H1 (cell line): ENCODE measurements at regions not wholly inside any gene's neighbourhood (a gene's known extent, or its start where the extent isn't known, plus 50 kb on each side); places are given as distances from the start of the nearest gene placed in this dataset.

ENCODE experiments used
- CTCF ChIA-PET: fragments of 300-600 bp; sonication (Branson Sonifier 250); formaldehyde crosslinking; loops from one replicate; lab custom pipeline; 2021; ENCODE audit not compliant: partially characterized antibody; lab: Charles Lee
- POLR2A ChIA-PET: fragments of 300-600 bp; sonication (Branson Sonifier 250); formaldehyde crosslinking; loops from one replicate; lab custom pipeline; 2021; ENCODE audit warnings: inconsistent platforms; ENCODE audit not compliant: partially characterized antibody; lab: Charles Lee
- DNase-seq, 2 experiments: peaks; one replicate each; pipeline versions ENCODE4 v3.0.0 to v3.0.0-alpha.2; 2010 to 2022; ENCODE audit warnings: low spot score in 2 of 2, low read depth in 1 of 2, mixed read lengths in 1 of 2
- FAIRE-seq: peaks from 2 replicates; lab custom pipeline; 2011; peaks lifted over from hg19 to GRCh38; lab: Jason Lieb, UNC
- H2AFZ ChIP-seq: 2 replicates; pipeline ENCODE4 v1.8.1; 2012; ENCODE audit warnings: low read length, inconsistent platforms
- H2AK5ac ChIP-seq: 2 replicates; pipeline ENCODE4 v1.6.1; 2013; ENCODE audit warnings: low read depth, low read length
- H2BK120ac ChIP-seq: replicated peaks from 2 replicates; pipeline ENCODE3; 2013; ENCODE audit warnings: low read depth, low read length, inconsistent platforms
- H2BK12ac ChIP-seq: 2 replicates; pipeline ENCODE4 v1.6.1; 2013; ENCODE audit warnings: low read depth, low read length
- H2BK15ac ChIP-seq: 2 replicates; pipeline ENCODE4 v1.6.1; 2013; ENCODE audit warnings: low read length
- H2BK20ac ChIP-seq: 2 replicates; pipeline ENCODE4 v1.6.1; 2013; ENCODE audit warnings: low read length
- H2BK5ac ChIP-seq: 2 replicates; pipeline ENCODE4 v1.6.1; 2013; ENCODE audit warnings: low read depth, low read length
- H3K14ac ChIP-seq: 2 replicates; pipeline ENCODE4 v1.6.1; 2013; ENCODE audit warnings: inconsistent platforms; ENCODE audit not compliant: insufficient read length
- H3K18ac ChIP-seq: 2 replicates; pipeline ENCODE4 v1.6.1; 2013; ENCODE audit warnings: low read length; ENCODE audit errors: extremely low read depth
- H3K23ac ChIP-seq: 2 replicates; pipeline ENCODE4 v1.6.1; 2013; ENCODE audit warnings: inconsistent platforms; ENCODE audit not compliant: insufficient read length
- H3K23me2 ChIP-seq: 2 replicates; pipeline ENCODE4 v1.6.1; 2013; ENCODE audit warnings: low read depth, low read length
- H3K27ac ChIP-seq: 2 replicates; pipeline ENCODE4 v1.6.1; 2011; ENCODE audit warnings: low read depth, low read length, inconsistent platforms
- H3K27me3 ChIP-seq, 4 experiments: replicated peaks in 1 of 4; 1 replicate in 1 of 4; 2 replicates in 3 of 4; pipeline versions ENCODE4 v1.6.1 to v1.8.1; 2011 to 2013; ENCODE audit warnings: low read length in 3 of 4, mild to moderate bottlenecking in 3 of 4, inconsistent platforms in 2 of 4, mixed read lengths in 2 of 4, moderate library complexity in 1 of 4; ENCODE audit not compliant: control insufficient read depth in 3 of 4, insufficient read depth in 3 of 4; ENCODE audit errors: extremely low read depth in 1 of 4
- H3K36me3 ChIP-seq, 4 experiments: 2 replicates each; pipeline versions ENCODE4 v1.6.1 to v1.8.1; 2011 to 2013; ENCODE audit warnings: mild to moderate bottlenecking in 4 of 4, low read length in 3 of 4, moderate library complexity in 2 of 4, control low read depth in 1 of 4, inconsistent platforms in 1 of 4; ENCODE audit not compliant: insufficient read depth in 4 of 4, control insufficient read depth in 2 of 4
- H3K4ac ChIP-seq: replicated peaks from 2 replicates; pipeline ENCODE3; 2013; ENCODE audit warnings: low read length, low read depth, mixed read lengths, inconsistent platforms; ENCODE audit not compliant: insufficient read length
- H3K4me1 ChIP-seq, 4 experiments: replicated peaks in 1 of 4; 1 replicate in 1 of 4; 2 replicates in 3 of 4; pipeline versions ENCODE4 v1.6.1 to v1.8.1; 2011 to 2013; ENCODE audit warnings: low read length in 3 of 4, inconsistent platforms in 2 of 4, mixed read lengths in 1 of 4; ENCODE audit not compliant: insufficient read depth in 4 of 4, control insufficient read depth in 3 of 4
- H3K4me2 ChIP-seq, 2 experiments: 2 replicates each; pipeline versions ENCODE4 v1.6.1 to v1.8.1; 2011 to 2013; ENCODE audit warnings: low read depth in 2 of 2, low read length in 2 of 2, control low read depth in 1 of 2, inconsistent platforms in 1 of 2, mild to moderate bottlenecking in 1 of 2; ENCODE audit not compliant: insufficient read depth in 1 of 2
- H3K4me3 ChIP-seq, 4 experiments: fragments of 200-600, 300-600 bp in 1 of 4; sonication (generic), shearing (Covaris generic), sonication (Bioruptor Twin) in 1 of 4; 2 replicates each; pipeline versions ENCODE4 v1.5.1 to v1.8.1; 2011 to 2016; ENCODE audit warnings: low read length in 4 of 4, low read depth in 3 of 4, control low read depth in 2 of 4, inconsistent platforms in 2 of 4, mild to moderate bottlenecking in 2 of 4, mixed read lengths in 1 of 4, moderate library complexity in 1 of 4; ENCODE audit not compliant: insufficient read depth in 2 of 4; ENCODE audit errors: extremely low read depth in 1 of 4
- H3K56ac ChIP-seq: replicated peaks from 2 replicates; pipeline ENCODE3; 2013; ENCODE audit warnings: low read depth, mild to moderate bottlenecking, mixed read lengths, low read length, inconsistent platforms; ENCODE audit not compliant: insufficient read length
- H3K79me1 ChIP-seq: 2 replicates; pipeline ENCODE4 v1.6.1; 2013; ENCODE audit warnings: low read depth, low read length, control low read depth
- H3K79me2 ChIP-seq, 2 experiments: 2 replicates each; pipeline versions ENCODE4 v1.6.1 to v1.8.1; 2012 to 2013; ENCODE audit warnings: low read length in 2 of 2, mild to moderate bottlenecking in 2 of 2, inconsistent platforms in 1 of 2; ENCODE audit not compliant: insufficient read depth in 2 of 2, control insufficient read depth in 1 of 2
- H3K9ac ChIP-seq, 4 experiments: replicated peaks in 1 of 4; 1 replicate in 1 of 4; 2 replicates in 3 of 4; pipeline versions ENCODE4 v1.6.1 to v1.8.1; 2011 to 2013; ENCODE audit warnings: low read depth in 3 of 4, low read length in 3 of 4, control low read depth in 2 of 4, mild to moderate bottlenecking in 2 of 4, moderate library complexity in 2 of 4, inconsistent platforms in 1 of 4; ENCODE audit errors: extremely low read depth in 1 of 4
- H3K9me3 ChIP-seq, 2 experiments: 2 replicates each; pipeline versions ENCODE4 v1.6.1 to v1.8.1; 2012 to 2013; ENCODE audit warnings: mild to moderate bottlenecking in 2 of 2, moderate library complexity in 2 of 2, control low read depth in 1 of 2, inconsistent platforms in 1 of 2, low read depth in 1 of 2, low read length in 1 of 2, mixed read lengths in 1 of 2; ENCODE audit not compliant: insufficient read depth in 2 of 2
- H4K20me1 ChIP-seq, 2 experiments: replicated peaks in 1 of 2; 2 replicates each; pipeline versions ENCODE3 to v1.8.1; 2011 to 2013; ENCODE audit warnings: inconsistent platforms in 2 of 2, low read length in 2 of 2, mild to moderate bottlenecking in 1 of 2; ENCODE audit not compliant: insufficient read depth in 2 of 2, control insufficient read depth in 1 of 2
- H4K5ac ChIP-seq: 2 replicates; pipeline ENCODE4 v1.6.1; 2013; ENCODE audit warnings: low read length, low read depth, mixed read lengths, inconsistent platforms; ENCODE audit not compliant: insufficient read length
- H4K8ac ChIP-seq: 2 replicates; pipeline ENCODE4 v1.8.0; 2013; ENCODE audit warnings: mild to moderate bottlenecking, moderate library complexity, low read length, inconsistent platforms; ENCODE audit not compliant: insufficient read depth; ENCODE audit errors: extremely low read depth
- H4K91ac ChIP-seq: replicated peaks from 2 replicates; pipeline ENCODE3; 2013; ENCODE audit warnings: low read length, mixed read lengths, inconsistent platforms; ENCODE audit not compliant: insufficient read length
- BACH1 ChIP-seq: IDR thresholded peaks from 2 replicates; pipeline ENCODE4 v1.6.1; 2012; ENCODE audit warnings: low read length, improper control_type of control experiment
- BCL11A ChIP-seq, 2 experiments: IDR thresholded peaks; one replicate each; pipeline ENCODE4 v1.6.1; 2011; ENCODE audit warnings: low read depth in 2 of 2, low read length in 2 of 2, mild to moderate bottlenecking in 2 of 2
- CBX5 ChIP-seq: fragments of 300-800, 300-1000 bp; sonication (generic); IDR thresholded peaks from 2 replicates; pipeline ENCODE4 v1.7.1; 2016; ENCODE audit warnings: antibody characterized with exemption, low read length, low read depth
- CREB1 ChIP-seq: IDR thresholded peaks from 2 replicates; pipeline ENCODE4 v1.6.1; 2012; ENCODE audit warnings: inconsistent platforms
- POLR2AphosphoS5 ChIP-seq: IDR thresholded peaks from 2 replicates; pipeline ENCODE4 v1.6.1; 2011; ENCODE audit warnings: low read depth, low read length
- TAF7 ChIP-seq: optimal IDR thresholded peaks from 2 replicates; pipeline ENCODE3; 2011; ENCODE audit warnings: low read depth, mild to moderate bottlenecking, inconsistent platforms, low read length, moderate library complexity, borderline replicate concordance
- ZNF274 ChIP-seq: IDR thresholded peaks from 2 replicates; pipeline ENCODE4 v1.7.0; 2012; ENCODE audit warnings: low read length, borderline replicate concordance; ENCODE audit errors: extremely low read depth

GRCh38 chr18:22009242-22009641 is 160.1 kb upstream of the GATA6 start:
- Histone ChIP-seq H3K18ac (no peak overlapping the region), H3K27ac (no peak overlapping the region), H3K79me2 (no peaks in the 10 kb centered on the region), H3K23ac (no peak overlapping the region), H3K9ac (no peak overlapping the region), H3K4me2 (no peak overlapping the region), H4K5ac (no peak overlapping the region), H3K14ac (no peak overlapping the region), H3K79me1 (no peaks in the 10 kb centered on the region), H3K23me2 (no peaks in the 10 kb centered on the region), H3K4ac (no peak overlapping the region), H2AK5ac (no peak overlapping the region), H3K27me3 (no peaks in the 10 kb centered on the region), H2AFZ (no peak overlapping the region), H4K20me1 (no peaks in the 10 kb centered on the region), H2BK5ac (no peak overlapping the region), H3K36me3 (no peaks in the 10 kb centered on the region), H3K4me1 (no peaks in the 10 kb centered on the region), H3K4me3 (no peak overlapping the region), H3K9me3 (peaks cover 0 to 5% of the 10 kb centered on the region in 2 experiments; a peak in 1 of 4 replicates), H3K56ac (no peak overlapping the region), H2BK12ac (no peak overlapping the region), H2BK20ac (no peak overlapping the region), H4K8ac (no peak overlapping the region), H2BK15ac (no peak overlapping the region), H2BK120ac (no peak overlapping the region), H4K91ac (no peak overlapping the region)
- TF ChIP-seq CREB1: no peak
- no peak for TF ChIP-seq CBX5
- TF ChIP-seq POLR2AphosphoS5: no peak
- TF ChIP-seq BCL11A (IDR thresholded peaks at IDR 0.05; ENCODE audit: low read depth in 2 of 2, low read length in 2 of 2): no peak
- TF ChIP-seq TAF7: no peak
- TF ChIP-seq ZNF274: no peak
- TF ChIP-seq BACH1: no peak
- POLR2A ChIA-PET: no interaction called here
- FAIRE-seq (no peak), DNase-seq (no peak)
- CTCF ChIA-PET: interaction anchor here (0.8 kb wide), 1 partner anchor 136 kb away, joined by 3 read pairs; no protein-coding TSS in a partner anchor
